Neural cell (in vitro differentiated cells): ENCODE measurements at regions not wholly inside any gene's neighbourhood (a gene's known extent, or its start where the extent isn't known, plus 50 kb on each side); places are given as distances from the start of the nearest gene placed in this dataset.

ENCODE experiments used
- CTCF ChIP-seq: fragments of 450-650 bp; IDR thresholded peaks from 2 replicates; pipeline ENCODE4 v1.5.1; 2014; ENCODE audit warnings: antibody characterized with exemption, mild to moderate bottlenecking, moderate library complexity; ENCODE audit not compliant: poor library complexity, severe bottlenecking
- EP300 ChIP-seq: fragments of 450-650 bp; conservative IDR thresholded peaks from 2 replicates; pipeline ENCODE4 v1.6.1; 2014; ENCODE audit warnings: antibody characterized with exemption, mild to moderate bottlenecking, moderate library complexity; ENCODE audit not compliant: poor library complexity, severe bottlenecking
- MXI1 ChIP-seq: fragments of 450-650 bp; conservative IDR thresholded peaks from 2 replicates; pipeline ENCODE4 v1.6.1; 2014; ENCODE audit warnings: antibody characterized with exemption, mild to moderate bottlenecking; ENCODE audit not compliant: poor library complexity, severe bottlenecking
- POLR2AphosphoS5 ChIP-seq: IDR thresholded peaks from 2 replicates; pipeline ENCODE4 v1.6.1; 2012

DNA sequence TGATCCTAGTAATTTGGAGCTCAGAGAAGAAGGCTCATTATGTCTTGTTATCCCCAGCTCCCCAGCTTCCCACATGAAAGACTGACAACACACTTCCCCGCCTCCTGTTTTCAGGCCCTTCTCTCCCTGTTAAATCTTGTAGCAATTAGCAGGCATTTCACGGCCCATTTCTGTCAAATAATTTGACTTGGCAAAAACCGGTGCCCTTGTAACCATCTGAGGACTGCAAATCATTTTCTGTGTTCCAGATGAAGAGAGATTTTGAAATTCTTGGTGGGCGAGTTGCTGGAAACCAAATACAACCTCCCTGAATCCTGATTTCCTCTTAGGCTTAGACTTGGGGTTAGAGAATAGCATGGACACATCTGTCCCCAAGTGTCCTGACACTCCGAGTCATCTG lies 109.7 kb downstream of the MSX2 start:
- TF ChIP-seq EP300 (no peak), MXI1 (no peak), POLR2AphosphoS5 (no peak), CTCF (no peak)
